Activated CD8-positive, alpha-beta memory T cell treated with anti-CD3 and anti-CD28 coated beads, Interleukin-2, amount 10 ng/mL, durations not matched to agents 7 days and 5 days (primary cell): ENCODE measurements at regions not wholly inside any gene's neighbourhood (a gene's known extent, or its start where the extent isn't known, plus 50 kb on each side); places are given as distances from the start of the nearest gene placed in this dataset.
A peak's percentile ranks its signal among the peaks of the same experiment; 100 is the strongest.
"Not testable (repeated sequence)": the region's sequence is repeated elsewhere in the genome, so short reads cannot be mapped to it uniquely, and the experiment has no call there.

Experiments used
- ATAC-seq: fragments of 150-1000 bp; cut with Tn5 transposase; one replicate; pipeline ENCODE4 v1.10.0; 2021; ENCODE audit warnings: moderate library complexity
- CTCF ChIA-PET: fragments of 350-600 bp; sonication (Branson Sonifier 250); formaldehyde crosslinking; loops from one replicate; lab custom pipeline; 2021; ENCODE audit warnings: antibody characterized with exemption; lab: Charles Lee
- DNase-seq: peaks from one replicate; pipeline ENCODE4 v3.0.0-alpha.2; 2020
- H3K27ac Mint-ChIP-seq: one replicate; pipeline ENCODE4 v1.8.0; 2021; ENCODE audit warnings: mild to moderate bottlenecking, mixed read lengths
- H3K27me3 Mint-ChIP-seq: one replicate; pipeline ENCODE4 v1.8.0; 2021; ENCODE audit warnings: mixed read lengths
- H3K36me3 Mint-ChIP-seq: one replicate; pipeline ENCODE4 v1.8.0; 2021; ENCODE audit warnings: mild to moderate bottlenecking, mixed read lengths
- H3K4me1 Mint-ChIP-seq: one replicate; pipeline ENCODE4 v1.8.0; 2021; ENCODE audit warnings: mixed read lengths
- H3K4me3 Mint-ChIP-seq: one replicate; pipeline ENCODE4 v1.8.0; 2021; ENCODE audit warnings: mild to moderate bottlenecking, moderate library complexity, mixed read lengths
- H3K9me3 Mint-ChIP-seq: one replicate; pipeline ENCODE4 v1.8.0; 2022; ENCODE audit warnings: low read depth, mixed read lengths

GRCh38 chr7:143704813-143705212 lies 52.7 kb downstream of the CTAGE6 start:
- CTCF ChIA-PET, ATAC-seq, H3K4me3 Mint-ChIP-seq, H3K36me3 Mint-ChIP-seq, DNase-seq, H3K27me3 Mint-ChIP-seq, H3K4me1 Mint-ChIP-seq, H3K9me3 Mint-ChIP-seq, H3K27ac Mint-ChIP-seq: not testable (repeated sequence)

GRCh38 chr7:143700759-143701699 lies 56.5 kb downstream of the CTAGE6 start:
- peak; percentile 96 for ATAC-seq
- DNase-seq, H3K9me3 Mint-ChIP-seq, CTCF ChIA-PET, H3K27ac Mint-ChIP-seq, H3K27me3 Mint-ChIP-seq, H3K4me3 Mint-ChIP-seq, H3K36me3 Mint-ChIP-seq, H3K4me1 Mint-ChIP-seq: not testable (repeated sequence)
